OCI-LY7 (cell line): ENCODE measurements at regions not wholly inside any gene's neighbourhood (a gene's known extent, or its start where the extent isn't known, plus 50 kb on each side); places are given as distances from the start of the nearest gene placed in this dataset.

ENCODE experiments used
- CTCF ChIP-seq: fragments of 200-600 bp; sonication (generic); conservative IDR thresholded peaks from 2 replicates; pipeline ENCODE4 v1.5.1; 2014; ENCODE audit warnings: mild to moderate bottlenecking, antibody characterized with exemption, low read length, moderate library complexity, mixed read lengths
- EZH2phosphoT487 ChIP-seq: fragments of 200-600 bp; sonication (generic); IDR thresholded peaks from 2 replicates; pipeline ENCODE4 v1.6.1; 2018; ENCODE audit warnings: low read depth, borderline replicate concordance, mild to moderate bottlenecking, mixed run types, antibody characterized with exemption, low read length, moderate library complexity, mixed read lengths

DNA sequence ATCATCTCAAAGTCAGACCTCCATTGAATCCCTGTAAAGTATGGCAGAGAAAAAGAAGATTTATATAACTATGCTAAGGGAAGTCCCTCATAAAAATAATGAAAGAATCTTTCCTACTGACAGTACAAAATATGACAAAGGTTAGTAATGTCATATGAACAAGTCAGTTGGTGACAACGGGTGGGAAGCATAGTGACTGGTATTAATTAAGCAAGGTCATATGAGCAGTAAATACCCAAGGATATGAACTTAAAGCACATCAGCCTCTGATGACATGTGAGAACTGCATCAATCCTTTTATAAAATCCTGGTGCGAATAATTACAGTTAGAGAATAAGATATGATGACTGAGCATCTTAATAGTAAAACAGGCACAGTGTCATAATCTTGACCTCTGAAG lies 364.8 kb upstream of the GALNTL6 start:
- TF ChIP-seq CTCF (no peak), EZH2phosphoT487 (no peak)
